GM18502 (cell line): ENCODE measurements at regions not wholly inside any gene's neighbourhood (a gene's known extent, or its start where the extent isn't known, plus 50 kb on each side); places are given as distances from the start of the nearest gene placed in this dataset.

Experiments used
- ATAC-seq: cut with Tn5 transposase; IDR thresholded peaks from one replicate; pipeline ENCODE4 v1.9.1; 2021; ENCODE audit warnings: mild to moderate bottlenecking; ENCODE audit not compliant: unreplicated experiment, poor library complexity

DNA sequence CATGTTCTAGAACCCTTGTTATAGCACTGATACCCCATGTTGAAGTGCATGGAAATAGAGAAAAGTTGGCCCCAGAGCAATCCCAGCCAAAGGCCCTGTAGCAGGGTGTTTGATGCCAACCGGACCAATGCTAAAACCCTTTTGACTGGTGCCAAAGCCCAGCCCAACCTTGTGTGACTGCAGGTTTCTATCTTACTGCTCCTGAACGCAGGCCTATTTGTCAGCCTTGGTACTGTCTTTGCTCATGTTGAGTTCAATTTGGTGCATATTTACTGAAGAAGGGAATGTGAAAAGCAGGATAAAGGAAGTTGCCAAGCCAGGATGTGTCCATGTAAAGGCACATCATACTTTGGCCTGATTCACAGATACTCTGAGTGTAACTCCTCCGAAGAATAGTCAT, 51.7 kb upstream of the NFASC start:
- ATAC-seq: no peak

DNA sequence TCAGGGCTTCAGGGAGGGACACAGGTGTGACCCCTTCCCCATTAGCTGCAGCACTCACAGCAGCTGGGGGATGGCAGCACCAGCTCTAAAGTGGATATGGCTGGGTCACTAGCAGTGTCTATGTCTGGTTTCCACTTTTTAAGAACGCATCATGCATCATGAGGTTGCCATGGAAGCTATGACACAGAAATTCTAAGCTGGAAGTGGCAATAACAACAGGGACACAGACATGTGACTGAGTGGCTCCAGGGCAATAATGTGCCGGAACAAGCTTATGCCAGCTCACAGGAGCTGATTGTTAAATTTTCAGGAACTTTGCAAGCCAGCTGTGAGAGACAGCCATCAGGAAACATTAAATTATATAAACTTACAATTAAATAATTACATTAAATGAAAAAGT, 51.2 kb upstream of the NFASC start:
- no peak for ATAC-seq
